Lung microvascular endothelial cell (primary cell): ENCODE measurements at regions not wholly inside any gene's neighbourhood (a gene's known extent, or its start where the extent isn't known, plus 50 kb on each side); places are given as distances from the start of the nearest gene placed in this dataset.
"Not testable (repeated sequence)": the region's sequence is repeated elsewhere in the genome, so short reads cannot be mapped to it uniquely, and the experiment has no call there.

Experiments
- DNase-seq, 2 donors: peaks; one replicate each; pipeline versions ENCODE4 v3.0.0 to v3.0.0-alpha.2; 2010; ENCODE audit warnings: low read depth in 2 of 2

DNA sequence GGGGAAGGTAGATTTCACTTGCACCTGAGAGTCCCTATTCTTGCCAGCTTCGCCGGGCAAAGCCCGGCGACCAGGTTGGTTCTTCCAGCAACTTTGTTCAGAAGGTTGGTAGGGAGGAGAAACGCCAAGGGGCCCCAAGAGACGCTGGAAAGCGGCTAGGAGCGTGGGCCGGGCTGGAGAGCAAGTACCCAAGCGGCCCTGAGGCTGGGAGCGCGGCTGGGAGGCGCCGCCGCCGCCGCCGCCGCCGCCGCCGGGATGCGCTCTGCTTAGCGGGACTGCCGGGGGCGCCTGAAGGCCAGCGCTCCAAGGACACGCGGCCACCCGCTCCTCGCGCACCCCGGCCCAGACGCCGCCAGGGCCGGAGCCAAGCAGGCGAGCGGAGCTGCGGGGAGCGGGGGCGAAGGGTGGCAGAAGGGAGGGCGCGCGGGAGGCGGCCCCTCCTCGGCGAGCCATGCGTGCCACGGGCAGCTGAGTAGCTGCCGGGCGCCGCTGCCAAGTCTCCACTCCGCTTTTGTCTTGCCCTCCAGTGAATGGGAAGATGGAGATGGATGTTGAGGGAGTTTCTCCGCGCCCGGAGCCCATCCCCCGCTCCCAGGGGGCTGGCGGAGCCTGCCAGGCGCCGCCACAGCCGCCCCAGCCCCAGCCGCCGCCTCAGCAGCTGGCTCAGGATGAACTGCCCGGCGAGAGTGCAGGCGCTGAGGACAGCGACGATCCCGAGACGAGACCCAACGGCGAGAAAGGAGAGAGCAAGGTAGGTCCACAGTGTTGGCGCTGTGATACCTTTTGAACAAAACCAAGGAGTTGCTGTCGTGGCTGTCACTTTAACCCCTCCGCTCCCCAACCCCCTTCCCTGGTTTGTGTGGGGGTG lies 227.4 kb upstream of the AZI2 start:
- peak in 1 of 2 donors; percentile 11 for DNase-seq

DNA sequence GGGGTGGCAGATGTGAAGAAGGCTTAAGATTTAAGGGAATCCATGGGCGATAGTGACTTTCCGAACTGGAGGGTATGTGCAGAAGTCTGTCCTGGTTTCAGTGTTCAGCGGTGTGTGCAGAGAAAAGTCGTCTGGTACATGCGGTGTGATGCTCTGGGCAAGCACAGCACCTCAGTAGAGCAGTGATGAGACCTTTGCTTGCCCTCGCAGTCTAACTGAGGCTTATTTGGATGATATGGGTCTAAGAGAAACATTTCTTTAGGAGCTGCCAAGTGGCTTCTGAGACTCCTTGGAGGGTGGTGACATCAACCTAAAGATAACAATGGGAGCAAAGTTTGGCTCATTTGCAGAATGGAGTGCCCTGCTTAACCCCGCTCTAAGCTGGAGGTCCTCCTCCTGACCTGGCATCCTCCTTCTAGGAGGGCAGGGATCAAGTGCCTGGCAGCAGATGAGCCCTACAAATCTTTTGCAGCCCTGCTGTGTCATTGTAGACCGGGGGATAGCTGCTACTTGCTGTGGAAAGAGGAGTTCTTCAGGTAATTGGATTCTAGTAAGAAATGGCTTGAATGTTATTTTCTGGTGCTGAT lies 228.1 kb upstream of the AZI2 start:
- no peak for DNase-seq

DNA sequence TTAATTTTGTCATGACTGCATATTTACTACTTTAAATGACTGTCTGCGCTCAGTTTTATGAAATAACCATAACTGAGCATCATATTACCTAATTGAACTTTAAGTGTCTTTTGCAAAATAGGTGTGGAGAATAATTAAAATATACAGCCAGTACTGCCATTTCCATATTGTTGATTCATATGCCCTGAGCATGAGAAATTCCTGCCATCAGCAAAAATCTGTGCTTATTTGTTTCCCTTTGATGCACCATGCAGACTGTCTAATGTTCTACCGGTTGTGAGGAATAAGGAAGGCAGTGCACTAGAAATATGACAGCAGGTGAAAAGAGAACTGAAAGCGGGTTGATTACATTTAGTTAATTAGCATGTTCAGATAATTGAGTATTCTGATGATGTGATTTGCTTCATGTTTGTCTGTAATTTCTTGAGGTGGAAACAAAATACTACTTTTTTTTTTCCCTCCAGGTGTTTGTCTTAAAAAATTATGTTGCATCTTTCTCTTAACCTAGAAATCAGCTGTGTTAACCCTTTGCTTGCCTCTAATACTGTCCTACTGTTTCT lies 229.4 kb upstream of the AZI2 start:
- DNase-seq: no peak

DNA sequence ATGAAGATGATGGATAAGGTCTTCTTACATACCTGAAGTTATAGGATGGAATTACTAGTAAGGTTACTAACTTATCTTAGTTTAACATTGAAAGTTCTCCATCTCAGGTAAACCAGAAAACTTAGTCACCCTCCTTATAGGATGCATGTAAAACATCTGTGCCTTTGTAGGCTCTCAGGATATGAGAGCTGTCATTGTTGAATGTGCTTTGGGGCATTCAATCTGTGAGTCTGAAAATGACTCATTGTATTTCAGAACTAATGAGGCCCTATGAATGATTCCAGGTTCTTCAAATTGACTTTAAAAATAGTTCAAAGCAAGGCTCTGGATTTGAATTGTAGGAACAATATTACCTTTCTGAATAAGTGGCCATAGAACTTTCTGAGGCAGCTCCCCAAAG lies 237.7 kb upstream of the AZI2 start:
- no peak for DNase-seq

DNA sequence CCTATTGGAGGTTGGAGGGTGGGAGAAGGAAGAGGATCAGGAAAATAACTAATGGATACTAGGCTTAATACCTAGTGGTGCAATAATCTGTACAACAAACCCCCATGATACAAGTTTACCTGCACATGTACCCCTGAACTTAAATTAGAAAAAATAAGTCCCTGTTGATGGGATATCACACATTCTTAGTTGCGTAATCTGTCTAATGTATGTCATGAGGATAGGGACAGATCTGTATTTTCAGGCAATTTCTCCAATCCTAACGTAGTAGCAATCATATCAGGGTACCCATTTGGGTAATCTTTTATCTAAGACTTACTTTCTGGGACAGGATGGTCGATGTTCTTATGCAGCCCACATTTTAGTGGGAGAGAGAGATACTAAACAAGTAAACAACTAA lies 239.1 kb upstream of the AZI2 start:
- no peak for DNase-seq

DNA sequence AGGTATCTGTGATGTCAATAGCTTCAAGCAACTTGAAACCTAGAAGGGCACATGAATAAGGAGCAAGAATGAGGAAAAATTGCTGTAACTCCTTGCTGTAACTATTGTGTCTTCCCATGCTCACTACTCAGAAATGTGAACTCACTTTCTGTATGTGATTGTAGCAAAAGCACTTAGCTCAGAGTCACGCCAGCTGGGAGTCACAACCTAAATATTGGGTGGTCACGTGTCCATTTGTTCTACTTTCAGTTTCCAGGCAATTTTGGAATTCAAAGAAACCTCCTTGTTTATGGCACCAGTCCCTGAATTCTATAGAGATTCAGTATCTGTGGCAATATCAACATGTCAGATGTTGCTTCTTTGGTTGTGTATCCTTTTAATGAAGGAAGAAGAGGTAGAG lies 241.6 kb upstream of the AZI2 start:
- no peak for DNase-seq

DNA sequence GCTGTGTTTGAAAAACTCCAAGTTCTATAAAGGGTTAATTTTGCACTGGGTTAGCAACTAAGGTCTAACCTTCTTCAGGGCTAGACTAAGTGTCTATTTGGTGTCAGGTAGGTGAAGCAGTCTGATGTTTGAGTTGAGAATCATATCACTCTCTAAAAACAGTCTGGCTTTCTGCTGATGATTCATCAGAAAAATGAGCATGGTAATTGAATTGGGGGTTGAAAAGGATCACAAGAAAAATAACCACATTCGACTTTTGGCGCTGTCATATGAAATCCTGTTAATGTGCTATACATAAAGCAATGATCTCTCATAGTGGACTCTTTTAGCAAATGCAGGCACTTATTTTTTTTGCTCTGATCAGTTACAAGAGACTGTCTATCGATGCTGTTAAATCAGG lies 242.2 kb upstream of the AZI2 start:
- DNase-seq: no peak

DNA sequence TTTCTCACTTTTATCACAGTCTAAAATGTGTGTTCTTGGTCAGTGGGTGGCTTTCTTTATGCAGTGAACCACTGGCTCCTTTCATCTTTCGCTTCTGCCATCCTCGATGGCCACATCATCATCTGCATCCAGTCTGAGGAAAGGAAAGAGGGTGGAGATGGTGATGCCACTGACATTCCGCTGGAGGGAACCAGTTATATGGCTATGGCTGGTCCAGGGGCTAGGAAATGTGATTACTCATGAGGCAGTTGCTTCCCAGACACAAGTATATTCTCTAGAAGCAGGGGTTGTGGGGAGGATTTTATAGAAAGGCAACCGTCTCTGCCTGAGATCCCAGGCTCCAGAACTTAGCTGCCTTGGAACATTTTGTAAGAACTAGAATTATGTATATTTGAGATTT lies 246.7 kb upstream of the AZI2 start:
- no peak for DNase-seq

DNA sequence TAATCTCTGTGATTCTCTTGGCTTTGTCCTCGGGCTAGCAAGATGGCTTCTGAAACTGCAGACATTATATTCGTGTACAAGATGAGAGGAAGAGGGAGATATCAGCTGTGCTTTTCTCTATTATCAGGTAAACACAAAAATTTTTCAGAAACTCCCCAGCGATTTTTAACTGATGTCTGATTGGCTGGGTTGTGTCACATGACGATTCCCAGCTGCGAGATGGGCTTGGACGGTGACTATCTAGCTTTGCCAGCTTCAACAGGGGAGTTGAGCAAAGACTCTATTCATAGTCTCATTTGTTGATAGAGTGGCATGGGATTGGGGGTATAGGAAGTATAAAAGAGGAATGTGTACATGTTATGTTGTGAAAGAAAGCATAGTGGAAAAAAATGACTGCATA lies 248.8 kb upstream of the AZI2 start:
- no peak for DNase-seq

DNA sequence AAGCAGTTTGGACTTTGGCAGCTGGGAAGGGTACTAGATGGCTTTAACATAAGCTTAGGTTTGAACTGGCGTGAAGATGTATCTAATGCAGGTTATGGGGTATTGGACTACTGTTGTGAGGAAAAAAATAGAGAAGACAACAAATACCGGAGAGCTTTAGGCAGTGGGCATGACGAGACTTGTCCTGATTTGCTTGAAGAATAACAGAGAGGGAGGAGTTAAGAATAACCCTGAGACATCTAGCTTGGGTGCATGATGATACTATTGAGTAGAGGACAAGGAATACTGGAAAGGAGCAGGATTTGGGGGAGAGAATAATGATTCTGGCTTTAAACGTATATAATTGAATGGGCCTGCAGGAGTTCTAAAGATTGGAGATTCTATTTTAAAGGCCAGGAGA lies 249.5 kb upstream of the AZI2 start:
- no peak for DNase-seq

DNA sequence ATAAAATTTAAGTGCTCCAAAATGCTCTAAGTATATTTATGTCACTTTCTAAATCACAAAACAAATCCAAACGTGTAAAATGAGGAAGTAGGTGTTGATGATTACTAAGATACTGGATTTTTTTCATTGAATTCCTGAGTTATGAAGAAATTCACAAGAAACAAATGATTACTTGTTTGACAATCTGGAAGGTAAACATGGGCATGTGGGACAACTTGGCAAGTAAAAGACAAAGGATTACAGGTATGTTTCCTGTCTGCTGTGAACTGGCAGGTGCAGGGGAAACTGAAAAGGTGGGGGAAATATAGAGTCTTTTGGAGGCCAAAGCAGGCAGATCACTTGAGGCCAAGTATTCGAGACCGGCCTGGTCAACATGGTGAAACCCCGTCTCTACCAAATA lies 252.7 kb upstream of the AZI2 start:
- no peak for DNase-seq

DNA sequence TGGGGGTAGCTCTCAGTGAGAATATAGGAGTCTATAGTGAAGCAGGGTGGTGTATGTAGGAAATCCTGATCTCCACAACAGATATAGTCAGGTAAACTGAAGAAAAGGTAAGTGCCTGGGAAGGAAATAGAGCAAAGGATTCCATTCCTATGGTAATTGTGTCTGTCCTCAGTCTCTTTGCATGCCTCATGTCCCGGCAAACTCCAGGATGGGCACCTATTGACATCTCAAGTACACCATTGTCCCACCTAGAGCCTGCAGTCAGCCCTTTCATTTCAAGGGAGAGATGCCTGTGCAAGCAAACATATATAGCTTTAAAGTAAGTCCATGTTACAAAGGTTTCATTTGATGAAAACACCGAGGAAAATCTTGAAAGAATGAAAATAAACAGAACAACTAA lies 257.7 kb upstream of the AZI2 start:
- DNase-seq: no peak

DNA sequence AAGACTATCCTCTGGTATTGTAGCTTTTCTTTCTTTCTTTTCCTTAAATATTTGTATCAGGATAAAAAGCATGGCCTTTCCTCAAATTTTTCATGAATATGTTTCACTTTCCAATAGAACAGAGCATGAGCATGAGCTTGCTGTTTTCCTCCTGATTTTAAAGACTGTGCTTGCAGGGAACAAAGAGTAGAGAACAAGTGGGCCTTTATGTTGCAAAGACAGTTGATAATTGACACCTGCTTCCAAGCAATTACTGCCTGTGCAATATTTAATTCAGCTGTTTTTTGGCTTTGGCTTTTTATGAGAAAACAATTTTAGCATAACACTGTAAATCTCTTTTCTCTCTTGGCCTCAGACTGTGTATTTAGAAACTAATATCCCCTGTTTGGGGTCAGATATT lies 263.6 kb upstream of the AZI2 start:
- no peak for DNase-seq

DNA sequence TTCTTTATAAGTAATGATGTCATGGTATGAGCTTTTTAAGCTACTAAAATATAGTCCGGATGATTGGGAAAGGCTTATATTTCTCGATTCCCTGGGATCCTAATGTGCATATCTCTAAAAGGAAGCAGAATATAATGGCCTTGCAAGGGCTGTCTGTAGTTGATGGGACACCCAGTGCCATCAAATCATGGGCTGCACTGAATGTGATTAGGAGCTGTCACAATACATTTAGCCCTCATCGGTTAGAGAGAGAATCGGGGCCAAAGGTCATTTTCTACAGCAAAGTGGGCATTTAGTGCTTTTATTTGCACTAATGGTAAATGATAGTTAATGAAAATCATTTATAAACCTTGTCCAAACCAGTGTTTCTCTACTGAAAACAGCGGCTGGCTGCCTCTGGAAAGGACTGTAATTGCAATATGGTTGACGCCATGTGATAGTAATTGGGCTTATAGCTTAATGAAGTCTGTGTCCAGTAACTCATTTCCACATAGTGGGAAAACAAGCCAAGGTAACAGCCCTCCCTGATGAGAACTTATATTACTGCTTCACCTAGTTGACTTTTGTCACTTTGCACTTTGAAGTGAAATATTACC lies 265.0 kb upstream of the AZI2 start:
- no peak for DNase-seq

DNA sequence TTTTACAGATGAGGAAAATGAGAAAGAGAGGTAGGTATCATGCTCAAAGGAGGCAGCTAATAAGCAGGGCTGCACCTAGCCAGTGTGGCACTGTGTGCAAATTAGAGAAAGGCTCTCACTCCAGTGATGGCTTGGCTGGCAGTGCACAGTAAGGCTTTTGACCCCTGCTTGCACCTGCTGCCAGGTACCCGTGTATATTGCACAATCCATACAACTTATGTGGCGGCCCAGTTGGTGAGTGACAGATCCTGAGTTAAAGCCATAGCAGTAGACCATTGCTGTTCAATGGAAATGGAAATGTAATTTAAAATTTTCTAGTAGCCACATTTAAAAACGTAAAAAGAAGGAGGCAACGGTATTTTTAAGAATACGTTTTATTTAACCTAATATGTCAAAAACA lies 266.4 kb upstream of the AZI2 start:
- no peak for DNase-seq

DNA sequence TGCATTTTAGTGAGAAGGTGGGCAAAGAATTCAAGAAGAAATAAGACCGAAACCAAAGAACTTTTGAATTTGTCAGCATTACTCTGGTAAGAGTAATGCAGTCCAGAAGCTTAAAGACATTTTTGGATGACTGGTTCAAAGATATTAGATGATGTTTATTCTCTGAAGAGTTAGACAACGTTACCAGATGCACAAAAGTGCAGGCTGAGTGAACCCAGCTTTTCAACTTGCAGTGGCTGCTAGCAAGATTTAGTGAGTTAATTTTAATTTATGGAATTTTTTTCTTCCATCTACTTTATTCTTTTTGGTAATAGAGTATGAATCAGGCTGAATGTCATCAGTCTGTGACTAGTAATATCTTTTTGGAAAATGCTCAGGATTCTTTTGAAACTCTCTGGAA lies 267.3 kb upstream of the AZI2 start:
- DNase-seq: no peak

DNA sequence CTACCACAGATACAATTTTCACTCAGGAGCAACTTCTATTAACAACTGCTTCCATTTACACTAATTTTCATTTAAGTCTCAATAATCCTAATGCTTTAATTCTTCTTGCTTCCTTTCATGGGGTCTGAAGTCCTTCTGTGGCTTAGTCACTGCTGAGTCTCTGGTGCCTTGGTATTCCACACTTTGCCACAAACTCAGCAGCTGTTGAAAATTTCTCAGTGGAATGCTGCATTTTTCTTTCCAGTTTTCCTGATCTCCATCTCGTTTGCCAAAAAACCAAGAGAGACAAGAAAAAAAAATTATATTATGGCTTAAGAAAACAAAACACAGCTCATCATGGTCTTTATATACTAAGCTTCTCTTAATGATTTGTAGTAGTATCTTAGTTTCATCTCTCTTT lies 269.2 kb upstream of the AZI2 start:
- DNase-seq: no peak

DNA sequence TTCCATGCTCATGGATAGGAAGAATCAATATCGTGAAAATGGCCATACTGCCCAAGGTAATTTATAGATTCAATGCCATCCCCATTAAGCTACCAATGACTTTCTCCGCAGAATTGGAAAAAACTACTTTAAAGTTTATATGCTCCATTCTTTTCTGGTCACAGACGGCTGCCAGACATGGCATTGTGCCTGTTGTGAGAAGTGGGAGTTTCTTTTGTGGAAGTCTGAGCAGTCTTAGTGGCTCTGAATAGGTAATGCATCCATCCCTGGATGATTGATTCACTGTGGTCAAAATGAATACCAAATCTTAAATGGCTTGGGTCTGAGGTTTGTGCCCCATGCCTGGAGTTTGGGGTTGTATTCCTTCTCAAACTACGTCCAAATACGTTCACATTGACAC lies 274.5 kb upstream of the AZI2 start:
- DNase-seq: no peak

DNA sequence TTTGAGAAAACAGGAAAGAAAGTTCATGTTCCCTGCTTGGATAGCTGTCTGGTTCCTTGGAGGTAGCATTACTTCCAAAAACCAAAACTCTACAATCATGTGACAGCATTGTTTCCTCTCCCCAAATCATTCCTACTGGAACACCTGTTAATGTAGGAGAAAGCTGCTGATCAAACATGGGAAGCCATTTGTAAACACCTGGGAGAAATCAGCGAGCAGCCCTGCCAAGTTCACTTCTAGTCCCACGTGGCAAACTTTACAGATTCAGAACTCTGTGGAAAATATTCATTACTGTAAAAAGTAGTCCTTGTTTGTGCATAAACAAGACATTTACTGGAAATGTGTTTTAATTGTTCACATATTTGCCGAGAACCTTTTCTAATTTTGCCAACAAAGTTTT lies 275.5 kb upstream of the AZI2 start:
- no peak for DNase-seq

DNA sequence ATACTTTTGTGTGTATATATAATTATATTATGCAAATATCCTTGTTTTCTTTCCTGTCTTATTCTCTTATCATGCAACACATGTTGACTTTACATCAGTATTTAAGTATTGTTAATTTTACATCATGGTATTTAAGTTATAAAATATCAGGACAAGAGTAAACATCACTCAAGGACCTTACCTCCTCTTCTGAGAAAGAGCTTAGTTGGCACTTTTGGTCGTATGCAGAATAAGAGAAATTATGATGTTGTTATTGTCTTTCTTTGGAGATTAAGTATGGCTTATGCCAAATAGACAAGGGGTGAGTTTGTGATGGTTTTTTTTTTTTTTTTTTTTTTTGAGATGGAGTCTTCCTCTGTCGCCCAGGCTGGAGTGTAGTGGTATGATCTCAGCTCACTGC lies 279.2 kb upstream of the AZI2 start:
- DNase-seq: not testable (repeated sequence)

DNA sequence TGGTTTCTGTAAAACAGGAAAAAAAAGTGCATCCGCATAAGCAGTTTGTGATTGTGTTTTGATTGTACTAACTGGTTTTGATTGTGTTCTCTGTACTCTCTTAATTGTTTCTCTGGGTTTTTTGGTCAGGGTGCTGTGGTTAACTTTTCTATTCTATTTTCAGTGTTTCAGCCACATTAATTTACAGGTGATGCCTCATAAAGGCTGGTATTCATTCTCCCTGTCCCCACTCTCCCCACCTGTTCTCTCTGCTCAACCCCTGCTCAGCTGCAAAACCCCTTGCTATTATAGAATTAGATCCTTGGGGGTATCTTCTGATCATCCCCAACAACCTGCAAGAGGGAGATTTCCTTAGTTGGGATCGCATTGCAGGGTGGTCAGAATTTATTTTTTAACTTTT lies 285.4 kb upstream of the AZI2 start:
- DNase-seq: no peak

DNA sequence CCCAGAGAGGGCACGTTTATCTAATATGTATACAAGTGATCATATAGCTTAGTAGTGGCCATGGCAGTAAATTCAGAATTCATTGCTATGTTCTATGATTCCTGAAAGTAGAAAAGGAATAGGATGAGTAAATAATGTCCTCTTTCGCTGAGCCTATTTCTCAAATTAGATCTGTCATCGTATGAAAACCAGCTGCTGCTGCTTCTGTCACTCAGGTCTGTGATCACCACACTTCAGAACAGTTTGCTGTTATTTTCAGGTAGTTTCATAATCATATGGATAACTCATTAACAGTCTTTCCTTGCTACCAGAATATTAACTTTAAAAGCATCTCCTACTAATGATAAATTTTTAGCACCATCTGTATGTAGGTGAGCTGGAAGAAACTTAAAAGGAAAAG lies 289.1 kb upstream of the AZI2 start:
- no peak for DNase-seq

DNA sequence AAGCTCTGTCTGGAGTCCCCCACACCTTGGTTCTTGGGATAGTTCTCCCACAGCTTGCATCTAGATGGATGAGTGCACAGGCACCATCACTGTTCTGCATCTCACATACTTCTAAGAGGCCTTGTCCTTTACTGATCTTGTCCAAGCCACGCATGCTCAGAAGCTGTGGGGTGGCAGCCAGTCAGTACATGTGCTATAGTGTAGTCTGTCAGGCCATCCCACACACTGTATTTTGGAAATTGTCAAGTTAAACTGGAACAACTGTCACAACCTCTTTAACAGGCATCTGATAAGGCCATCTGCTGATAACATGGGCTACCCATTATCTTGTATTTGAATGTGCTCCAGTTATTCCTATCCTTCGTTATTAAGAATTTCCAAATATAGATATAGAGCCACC lies 296.5 kb upstream of the AZI2 start:
- DNase-seq: no peak
